ENCODE measurements at regions not wholly inside any gene's neighbourhood (a gene's known extent, or its start where the extent isn't known, plus 50 kb on each side); places are given as distances from the start of the nearest gene placed in this dataset.
"Not testable (repeated sequence)": the region's sequence is repeated elsewhere in the genome, so short reads cannot be mapped to it uniquely, and the experiment has no call there.

GRCh38 chr2:111320965-111321364 lies 200.3 kb downstream of the BCL2L11 start:
- DNase-seq: not testable (repeated sequence)

- not testable (repeated sequence) for DNase-seq
Observed at GRCh38 chr2:111323384-111323783, 202.7 kb downstream of the BCL2L11 start.

GRCh38 chr2:111327726-111328125 lies 207.0 kb downstream of the BCL2L11 start:
- not testable (repeated sequence) for DNase-seq

- DNase-seq: not testable (repeated sequence)
Observed at GRCh38 chr2:111329309-111329708, 208.6 kb downstream of the BCL2L11 start.

- not testable (repeated sequence) for DNase-seq
Observed at GRCh38 chr2:111331099-111331724, 210.5 kb downstream of the BCL2L11 start.

GRCh38 chr2:111335220-111335907 lies 214.7 kb downstream of the BCL2L11 start:
- not testable (repeated sequence) for DNase-seq

GRCh38 chr2:111338474-111338873 lies 217.8 kb downstream of the BCL2L11 start:
- not testable (repeated sequence) for DNase-seq

- DNase-seq: not testable (repeated sequence)
Observed at GRCh38 chr2:111339476-111339875, 218.8 kb downstream of the BCL2L11 start.

GRCh38 chr2:111344590-111344989 lies 223.9 kb downstream of the BCL2L11 start:
- DNase-seq: not testable (repeated sequence)

- DNase-seq: not testable (repeated sequence)
Observed at GRCh38 chr2:111345439-111345838, 224.7 kb downstream of the BCL2L11 start.

GRCh38 chr2:111346018-111346930 lies 225.6 kb downstream of the BCL2L11 start:
- not testable (repeated sequence) for DNase-seq

GRCh38 chr2:111347695-111348094 lies 227.0 kb downstream of the BCL2L11 start:
- DNase-seq: not testable (repeated sequence)

- not testable (repeated sequence) for DNase-seq
Observed at GRCh38 chr2:111348316-111348715, 227.6 kb downstream of the BCL2L11 start.

GRCh38 chr2:111355022-111355817 lies 234.5 kb downstream of the BCL2L11 start:
- DNase-seq: not testable (repeated sequence)

GRCh38 chr2:111355823-111356511 lies 235.3 kb downstream of the BCL2L11 start:
- DNase-seq: not testable (repeated sequence)

GRCh38 chr2:111356512-111357031 lies 235.9 kb downstream of the BCL2L11 start:
- DNase-seq: not testable (repeated sequence)

- not testable (repeated sequence) for DNase-seq
Observed at GRCh38 chr2:111365986-111366640, 245.4 kb downstream of the BCL2L11 start.

- DNase-seq: not testable (repeated sequence)
Observed at GRCh38 chr2:111366641-111367029, 245.9 kb downstream of the BCL2L11 start.

GRCh38 chr2:111367080-111367479 lies 246.4 kb downstream of the BCL2L11 start:
- DNase-seq: not testable (repeated sequence)

- not testable (repeated sequence) for DNase-seq
Observed at GRCh38 chr2:111367871-111368270, 247.2 kb downstream of the BCL2L11 start.

- DNase-seq: not testable (repeated sequence)
Observed at GRCh38 chr2:111368288-111368687, 247.6 kb downstream of the BCL2L11 start.

Measured in DMS153 (cell line).